IMR-90 (cell line): ENCODE measurements at regions not wholly inside any gene's neighbourhood (a gene's known extent, or its start where the extent isn't known, plus 50 kb on each side); places are given as distances from the start of the nearest gene placed in this dataset.
"Not testable (repeated sequence)": the region's sequence is repeated elsewhere in the genome, so short reads cannot be mapped to it uniquely, and the experiment has no call there.

Experiments used
- ATAC-seq: fragments of 200-7000 bp; cut with Tn5 transposase; 2 replicates; pipeline ENCODE4 v1.9.1; 2020; ENCODE audit warnings: low read depth, mild to moderate bottlenecking, moderate library complexity
- BruUV-seq: library from RNA; stranded (reverse); fragments of 400-500 nt; replicated peaks from 2 replicates; lab custom pipeline; 2021; lab: Mats Ljungman, UMichigan
- CTCF ChIA-PET: fragments of 300-600 bp; formaldehyde crosslinking; extraction: SDS; loops from one replicate; lab custom pipeline; 2021; ENCODE audit warnings: antibody characterized with exemption; lab: Yijun Ruan, JAX
- POLR2A ChIA-PET: fragments of 300-600 bp; sonication (Branson Sonifier 250); formaldehyde crosslinking; loops from one replicate; lab custom pipeline; 2022; ENCODE audit warnings: antibody characterized with exemption; ENCODE audit not compliant: unreplicated experiment; lab: Charles Lee
- DNase-seq: peaks from one replicate; pipeline ENCODE4 v3.0.0; 2013
- H2AFZ ChIP-seq: replicated peaks from 2 replicates; pipeline ENCODE3; 2013; ENCODE audit warnings: low read length, mild to moderate bottlenecking; ENCODE audit not compliant: poor library complexity
- H2AK5ac ChIP-seq: 2 replicates; pipeline ENCODE4 v1.6.1; 2013; ENCODE audit warnings: low read depth, low read length, inconsistent platforms
- H2AK9ac ChIP-seq: replicated peaks from 2 replicates; pipeline ENCODE3; 2013; ENCODE audit warnings: mild to moderate bottlenecking, low read depth, low read length, moderate library complexity; ENCODE audit not compliant: poor library complexity
- H2BK120ac ChIP-seq: 2 replicates; pipeline ENCODE4 v1.6.1; 2013; ENCODE audit warnings: low read depth, low read length, inconsistent platforms
- H2BK15ac ChIP-seq: 3 replicates; pipeline ENCODE4 v1.6.1; 2013; ENCODE audit warnings: low read depth, low read length, inconsistent platforms
- H2BK20ac ChIP-seq: 2 replicates; pipeline ENCODE4 v1.6.1; 2013; ENCODE audit warnings: low read depth, mild to moderate bottlenecking, inconsistent platforms, low read length, moderate library complexity
- H2BK5ac ChIP-seq: 2 replicates; pipeline ENCODE4 v1.6.1; 2013; ENCODE audit warnings: mild to moderate bottlenecking, low read depth, low read length, inconsistent platforms; ENCODE audit not compliant: poor library complexity, severe bottlenecking
- H3K14ac ChIP-seq: replicated peaks from 2 replicates; pipeline ENCODE4 v1.6.1; 2013; ENCODE audit warnings: low read depth, low read length, inconsistent platforms
- H3K18ac ChIP-seq: 2 replicates; pipeline ENCODE4 v1.6.1; 2013; ENCODE audit warnings: low read depth, low read length, control low read depth
- H3K23ac ChIP-seq: 2 replicates; pipeline ENCODE4 v1.6.1; 2013; ENCODE audit warnings: low read depth, low read length, inconsistent platforms
- H3K27ac ChIP-seq: 2 replicates; pipeline ENCODE4 v1.5.1; 2013; ENCODE audit warnings: mild to moderate bottlenecking, control low read depth, low read length; ENCODE audit not compliant: insufficient read depth
- H3K27me3 ChIP-seq: 2 replicates; pipeline ENCODE4 v1.6.1; 2013; ENCODE audit warnings: low read length; ENCODE audit not compliant: control insufficient read depth, insufficient read depth
- H3K36me3 ChIP-seq: 2 replicates; pipeline ENCODE4 v1.6.1; 2013; ENCODE audit warnings: low read length, mixed read lengths; ENCODE audit not compliant: control insufficient read depth, insufficient read depth
- H3K4ac ChIP-seq: 2 replicates; pipeline ENCODE4 v1.6.1; 2013; ENCODE audit warnings: low read depth, low read length, inconsistent platforms
- H3K4me1 ChIP-seq: 2 replicates; pipeline ENCODE4 v1.6.1; 2013; ENCODE audit warnings: low read length, mixed read lengths; ENCODE audit not compliant: control insufficient read depth, insufficient read depth
- H3K4me2 ChIP-seq: 2 replicates; pipeline ENCODE4 v1.6.1; 2013; ENCODE audit warnings: low read depth, mild to moderate bottlenecking, control low read depth, low read length, moderate library complexity
- H3K4me3 ChIP-seq: 2 replicates; pipeline ENCODE4 v1.5.1; 2013; ENCODE audit warnings: low read depth, mild to moderate bottlenecking, control low read depth, low read length, moderate library complexity; ENCODE audit not compliant: insufficient read depth
- H3K56ac ChIP-seq: 2 replicates; pipeline ENCODE4 v1.6.1; 2013; ENCODE audit warnings: low read length, inconsistent platforms; ENCODE audit not compliant: insufficient read depth; ENCODE audit errors: extremely low read depth
- H3K79me1 ChIP-seq, 2 experiments: 2 replicates each; pipeline ENCODE4 v1.6.1; 2013; ENCODE audit warnings: low read length in 2 of 2, inconsistent platforms in 1 of 2, low read depth in 1 of 2
- H3K9ac ChIP-seq: 2 replicates; pipeline ENCODE4 v1.6.1; 2013; ENCODE audit warnings: low read depth, low read length, control low read depth
- H3K9me1 ChIP-seq: 2 replicates; pipeline ENCODE4 v1.6.1; 2013; ENCODE audit warnings: low read length, inconsistent platforms; ENCODE audit not compliant: insufficient read depth
- H3K9me3 ChIP-seq: 2 replicates; pipeline ENCODE4 v1.6.1; 2013; ENCODE audit warnings: low read length; ENCODE audit not compliant: control insufficient read depth, insufficient read depth
- H4K20me1 ChIP-seq: 2 replicates; pipeline ENCODE4 v1.6.1; 2013; ENCODE audit warnings: low read length, inconsistent platforms; ENCODE audit not compliant: insufficient read depth
- H4K5ac ChIP-seq: 2 replicates; pipeline ENCODE4 v1.6.1; 2013; ENCODE audit warnings: mild to moderate bottlenecking, low read depth, low read length, control low read depth
- H4K8ac ChIP-seq, 2 experiments: 2 replicates each; pipeline ENCODE4 v1.6.1; 2013; ENCODE audit warnings: low read depth in 2 of 2, low read length in 2 of 2, control low read depth in 1 of 2, inconsistent platforms in 1 of 2
- H4K91ac ChIP-seq: 2 replicates; pipeline ENCODE4 v1.6.1; 2013; ENCODE audit warnings: low read depth, low read length, inconsistent platforms; ENCODE audit not compliant: insufficient read depth
- CEBPB ChIP-seq: IDR thresholded peaks from 2 replicates; pipeline ENCODE4 v1.6.1; 2012; ENCODE audit warnings: low read depth, low read length, improper control_type of control experiment
- SMC3 ChIP-seq: fragments of 150-350 bp; IDR thresholded peaks from 2 replicates; pipeline ENCODE4 v1.6.1; 2016; ENCODE audit warnings: low read depth, mild to moderate bottlenecking, antibody characterized with exemption, low read length, moderate library complexity
- WGBS, 2 experiments: methylation state at CpG; one replicate each; pipeline versions ENCODE4 v1.1.5 to v1.1.7; 2013; ENCODE audit warnings: missing lambda C conversion rate in 2 of 2; ENCODE audit not compliant: insufficient read length in 1 of 2; ENCODE audit errors: extremely low coverage in 2 of 2; 5-methylcytosine and 5-hydroxymethylcytosine counted together
- dilution Hi-C: fragments of 300-500 bp; cut with HindIII; formaldehyde crosslinking; loops from one replicate; pipeline ENCODE4 v1.14.3; 2018; ENCODE audit warnings: low sequenced_read_pairs; ENCODE audit not compliant: unreplicated experiment
- in situ Hi-C: fragments of 300-500 bp; cut with MboI; formaldehyde crosslinking; loops from 3 replicates; pipeline ENCODE4 v1.14.3; 2019; ENCODE audit warnings: low sequenced_read_pairs, inconsistent platforms, mixed read lengths
- intact Hi-C: fragments of 100-400 bp; cut with micrococcal nuclease; formaldehyde crosslinking; loops from 2 replicates; pipeline ENCODE4 v1.10.0; 2022

GRCh38 chrX:130545796-130546195 lies 144.0 kb downstream of the RBMX2 start:
- Histone ChIP-seq H3K23ac (no peak overlapping the region), H3K9me1 (no peaks in the 10 kb centered on the region), H3K27me3 (peaks cover 5% of the 10 kb centered on the region), H3K56ac (no peak overlapping the region), H2AK5ac (no peak overlapping the region), H2AFZ (no peak overlapping the region), H2BK15ac (no peak overlapping the region), H3K14ac (no peak overlapping the region), H4K5ac (no peak overlapping the region), H3K4ac (no peak overlapping the region), H3K4me2 (no peak overlapping the region), H3K9ac (no peak overlapping the region), H4K91ac (no peak overlapping the region), H4K20me1 (no peaks in the 10 kb centered on the region), H2AK9ac (no peak overlapping the region), H3K9me3 (no peaks in the 10 kb centered on the region), H3K27ac (no peak overlapping the region), H3K36me3 (no peaks in the 10 kb centered on the region), H3K18ac (no peak overlapping the region), H2BK120ac (no peak overlapping the region), H2BK5ac (no peak overlapping the region), H3K79me1 (no peaks in the 10 kb centered on the region), H4K8ac (no peak overlapping the region), H3K4me3 (no peak overlapping the region), H3K4me1 (no peaks in the 10 kb centered on the region), H2BK20ac (no peak overlapping the region)
- intact Hi-C loops, result loop anchor here (10.0 kb wide), 1 partner anchor 1089 kb away; no protein-coding TSS in a partner anchor
- dilution Hi-C loops, result no loop called here
- BruUV-seq, result no TSS peak
- CTCF ChIA-PET, result interaction anchor here (0.7 kb wide), 1 partner anchor 13 kb away, joined by 5 read pairs; no protein-coding TSS in a partner anchor
- ATAC-seq, result no peak
- TF ChIP-seq CEBPB (peak; percentile 75), SMC3 (no peak)
- WGBS, 2 experiments, result no CpG with 5 or more reads among the region's 2 CpGs
- in situ Hi-C loops, result loop anchor here (10.0 kb wide), 1 partner anchor 369 kb away; no protein-coding TSS in a partner anchor
- DNase-seq, result no peak
- POLR2A ChIA-PET, result no interaction called here

DNA sequence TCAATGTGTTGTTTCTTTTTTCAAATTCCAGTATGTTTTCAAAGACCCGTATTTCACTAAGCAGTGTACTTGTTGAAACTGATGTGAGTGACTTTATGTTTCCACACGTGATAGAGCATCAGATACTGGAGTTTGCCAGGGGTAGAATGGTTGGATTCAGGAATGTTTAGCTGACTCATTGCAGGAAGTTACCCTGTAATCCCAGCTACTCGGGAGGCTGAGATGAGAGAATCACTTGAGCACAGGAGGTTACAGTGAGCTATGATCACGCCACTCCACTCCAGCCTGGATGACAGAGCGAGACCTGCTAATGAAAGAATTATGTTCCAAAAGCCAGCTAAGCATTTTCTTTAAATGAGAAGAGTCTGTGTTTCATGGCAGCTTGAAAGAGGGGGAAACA lies 147.6 kb downstream of the RBMX2 start:
- H2BK20ac ChIP-seq, H3K79me1 ChIP-seq, BruUV-seq, H2AK9ac ChIP-seq, H3K9me3 ChIP-seq, H3K23ac ChIP-seq, ATAC-seq, H4K91ac ChIP-seq, H3K36me3 ChIP-seq, H2BK5ac ChIP-seq, H3K27ac ChIP-seq, dilution Hi-C loops, H3K4ac ChIP-seq, H3K18ac ChIP-seq, H2AK5ac ChIP-seq, H3K9me1 ChIP-seq, H4K20me1 ChIP-seq, DNase-seq, POLR2A ChIA-PET, H4K8ac ChIP-seq, H3K14ac ChIP-seq, H4K5ac ChIP-seq, H3K4me3 ChIP-seq, H3K56ac ChIP-seq, H3K9ac ChIP-seq, H2AFZ ChIP-seq, H3K4me2 ChIP-seq, H2BK15ac ChIP-seq, H2BK120ac ChIP-seq, H3K27me3 ChIP-seq, H3K4me1 ChIP-seq: not testable (repeated sequence)
- in situ Hi-C loops, result loop anchor here (10.0 kb wide), 1 partner anchor 365 kb away; no protein-coding TSS in a partner anchor
- intact Hi-C loops, result loop anchor here (10.0 kb wide), 1 partner anchor 1085 kb away; no protein-coding TSS in a partner anchor
- CTCF ChIA-PET, result interaction anchor here (0.6 to 1.7 kb wide), 3 partner anchors 8 to 14 kb away, joined by 4 to 7 read pairs (median 5); no protein-coding TSS in a partner anchor
- WGBS, 2 experiments, result 49% methylated on average over 2 of the region's 5 CpGs; no CpG with 5 or more reads in 1 of the 2 experiments
